NCI-H748 (cell line): ENCODE measurements at regions not wholly inside any gene's neighbourhood (a gene's known extent, or its start where the extent isn't known, plus 50 kb on each side); places are given as distances from the start of the nearest gene placed in this dataset.
"Not testable (repeated sequence)": the region's sequence is repeated elsewhere in the genome, so short reads cannot be mapped to it uniquely, and the experiment has no call there.

ENCODE experiments used
- DNase-seq: peaks from one replicate; lab custom pipeline; 2025; ENCODE audit not compliant: unreplicated experiment; lab: John Stamatoyannopoulos, UW

DNA sequence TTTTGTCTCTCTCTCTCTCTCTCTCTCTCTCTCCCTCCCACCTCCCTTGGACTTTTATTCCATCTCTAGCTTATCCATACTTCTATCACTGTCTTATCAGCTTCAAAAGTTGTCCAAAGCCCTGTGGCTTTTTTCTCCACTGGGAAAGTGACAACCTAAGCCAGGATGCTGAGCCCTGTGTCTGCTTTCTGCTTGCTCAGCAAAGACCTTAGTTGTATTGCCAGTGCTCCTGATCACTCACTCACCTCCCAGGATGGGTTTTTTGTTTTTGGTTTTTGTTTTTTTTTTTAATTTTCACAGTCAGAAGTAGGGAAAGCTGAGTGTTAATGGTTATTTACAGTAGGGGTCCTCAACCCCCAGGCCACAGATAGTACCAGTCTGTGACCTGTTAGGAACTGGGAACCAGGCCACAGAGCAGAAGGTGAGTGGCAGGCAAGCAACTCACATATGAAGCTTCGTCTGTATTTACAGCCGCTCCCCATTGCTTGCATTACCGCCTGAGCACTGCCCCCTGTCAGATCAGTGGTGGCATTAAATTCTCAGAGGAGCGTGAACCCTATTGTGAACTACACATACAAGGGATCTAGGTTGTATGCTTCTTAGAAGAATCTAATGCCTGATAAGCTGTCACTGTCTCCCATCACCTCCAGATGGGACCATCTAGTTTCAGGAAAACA is 125.0 kb upstream of the ID4 start:
- DNase-seq = no peak

DNA sequence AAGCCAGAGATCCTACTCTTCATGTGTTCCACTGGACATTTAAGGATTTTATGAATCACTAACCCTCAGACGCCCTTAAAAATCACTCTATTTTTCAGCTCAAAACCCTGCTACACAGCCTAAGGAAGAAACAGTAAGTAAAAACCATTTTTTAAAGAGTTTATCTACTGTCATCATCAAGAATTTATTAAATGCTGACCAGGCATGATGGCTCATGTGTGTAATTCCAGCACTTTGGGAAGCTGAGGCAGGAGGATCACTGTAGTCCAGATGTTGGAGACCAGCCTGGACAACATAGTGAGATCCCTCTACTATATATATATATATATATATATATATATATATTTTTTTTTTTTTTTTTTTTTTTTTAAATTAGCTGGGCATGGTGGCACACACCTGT is 124.2 kb upstream of the ID4 start:
- DNase-seq = no peak

GRCh38 chr6:19713411-19713810 is 123.8 kb upstream of the ID4 start:
- no peak for DNase-seq

- no peak for DNase-seq
Observed at GRCh38 chr6:19713984-19714383, 123.2 kb upstream of the ID4 start.

DNA sequence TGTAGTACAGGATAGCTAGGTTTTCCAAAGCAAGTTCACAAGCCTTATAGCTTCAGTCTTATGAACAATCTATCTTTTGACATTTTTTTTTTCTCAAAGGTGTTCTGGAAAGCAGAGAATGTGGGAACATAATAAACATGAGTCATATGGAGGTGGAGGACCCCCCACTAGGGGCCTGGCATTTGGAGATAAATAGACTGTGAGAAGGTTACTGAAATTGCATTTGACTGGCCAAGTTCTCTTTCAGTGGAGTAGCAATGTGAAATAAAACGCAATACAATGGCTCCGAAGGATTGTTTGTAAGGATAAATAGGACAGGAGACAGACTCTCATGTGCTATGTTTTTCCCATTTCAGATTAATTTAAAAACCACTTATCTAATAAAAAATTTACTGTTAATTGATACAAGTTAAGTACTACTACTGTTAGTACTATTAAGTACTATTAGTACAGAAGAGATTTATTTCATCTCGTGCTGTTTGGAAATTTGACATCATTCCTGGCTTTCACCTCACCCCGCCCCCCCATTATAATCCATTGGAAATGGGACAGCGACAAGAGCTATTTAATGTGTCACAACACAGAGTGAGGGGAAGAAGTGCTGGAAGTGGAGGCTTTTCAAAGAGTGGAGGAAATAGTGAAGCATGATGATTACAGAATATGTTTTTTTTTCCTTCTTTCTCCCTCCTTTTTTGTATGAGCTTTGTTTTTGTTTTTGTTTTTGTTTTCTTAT is 122.6 kb upstream of the ID4 start:
- DNase-seq = no peak

DNA sequence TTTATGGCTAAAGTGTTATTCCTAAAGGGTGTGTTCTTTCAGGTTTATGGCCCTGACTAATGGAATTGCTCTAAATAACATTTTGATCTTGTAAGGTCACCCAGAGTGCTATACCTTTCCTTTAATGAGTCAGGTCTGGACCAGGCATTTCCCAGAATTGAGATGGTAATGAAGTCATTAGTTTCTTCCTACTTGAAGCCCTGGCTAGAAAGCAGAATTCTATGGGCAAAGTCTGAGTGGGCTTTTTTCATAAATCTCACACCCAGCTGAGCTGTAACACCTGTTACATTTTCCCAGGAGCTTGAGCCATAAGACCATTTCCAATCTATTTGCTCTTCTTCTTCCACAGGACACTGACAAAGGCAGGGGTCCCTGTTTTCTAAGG is 122.0 kb upstream of the ID4 start:
- peak; percentile 48 for DNase-seq

DNA sequence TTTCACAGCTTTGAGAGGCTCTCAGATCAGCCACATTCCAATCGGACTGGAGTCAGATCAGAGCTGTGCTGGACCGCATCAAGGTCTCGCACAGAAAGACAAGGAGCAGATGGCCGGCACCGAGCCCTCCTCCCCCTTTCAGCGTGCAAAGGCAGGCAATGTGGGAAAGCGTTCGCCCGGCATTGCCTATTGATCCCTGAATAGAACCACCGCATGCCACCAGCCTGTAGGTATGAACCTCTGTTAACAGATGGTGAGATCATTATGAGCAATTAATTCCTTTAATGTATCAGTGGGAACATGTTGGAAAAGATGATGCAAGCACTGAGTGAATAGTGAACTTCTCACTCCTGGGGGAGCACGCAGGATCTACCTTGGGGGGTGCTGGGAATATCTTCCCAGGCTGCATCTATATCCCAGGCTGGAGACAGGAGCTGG is 117.5 kb upstream of the ID4 start:
- DNase-seq = no peak

GRCh38 chr6:19721766-19722377 is 115.3 kb upstream of the ID4 start:
- no peak for DNase-seq

DNA sequence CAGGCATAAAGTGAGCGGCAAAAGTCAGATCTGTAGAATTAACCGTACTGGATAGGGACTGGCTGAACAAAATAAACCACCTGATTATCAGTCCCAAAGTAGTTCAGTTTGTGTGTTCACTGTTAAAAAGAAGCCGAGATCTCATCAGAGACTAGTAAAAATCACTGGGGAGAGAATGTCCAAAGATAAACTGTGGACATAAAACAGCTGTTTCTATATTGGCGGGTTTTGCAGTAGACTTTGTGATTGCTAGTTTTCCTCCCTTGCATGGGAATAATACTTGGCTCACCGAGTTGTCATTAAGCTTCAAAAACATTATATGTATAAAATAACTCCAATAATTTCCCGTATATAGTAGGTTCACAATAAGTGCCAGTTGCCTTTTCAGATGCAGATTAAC is 114.2 kb upstream of the ID4 start:
- DNase-seq = no peak

GRCh38 chr6:19723545-19723944 is 113.6 kb upstream of the ID4 start:
- DNase-seq = no peak

DNA sequence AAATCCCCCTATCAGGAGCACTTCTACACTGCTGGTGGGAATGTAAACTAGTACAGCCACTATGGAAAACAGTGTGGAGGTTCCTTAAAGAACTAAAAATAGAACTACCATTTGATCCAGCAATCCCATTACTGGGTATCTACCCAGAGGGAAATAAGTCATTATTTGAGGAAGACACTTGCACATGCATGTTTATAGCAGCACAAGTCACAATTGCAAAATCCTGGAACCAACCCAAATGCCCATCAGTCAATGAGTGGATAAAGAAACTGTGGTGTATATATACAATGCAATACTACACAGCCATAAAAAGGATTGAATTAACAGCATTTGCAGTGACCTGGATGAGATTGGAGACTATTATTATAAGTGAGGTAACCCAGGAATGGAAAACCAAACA is 111.7 kb upstream of the ID4 start:
- DNase-seq = not testable (repeated sequence)

- DNase-seq = no peak
Observed at GRCh38 chr6:19731282-19731681, 105.9 kb upstream of the ID4 start.

- DNase-seq = no peak
Observed at GRCh38 chr6:19734061-19734460, 103.1 kb upstream of the ID4 start.

DNA sequence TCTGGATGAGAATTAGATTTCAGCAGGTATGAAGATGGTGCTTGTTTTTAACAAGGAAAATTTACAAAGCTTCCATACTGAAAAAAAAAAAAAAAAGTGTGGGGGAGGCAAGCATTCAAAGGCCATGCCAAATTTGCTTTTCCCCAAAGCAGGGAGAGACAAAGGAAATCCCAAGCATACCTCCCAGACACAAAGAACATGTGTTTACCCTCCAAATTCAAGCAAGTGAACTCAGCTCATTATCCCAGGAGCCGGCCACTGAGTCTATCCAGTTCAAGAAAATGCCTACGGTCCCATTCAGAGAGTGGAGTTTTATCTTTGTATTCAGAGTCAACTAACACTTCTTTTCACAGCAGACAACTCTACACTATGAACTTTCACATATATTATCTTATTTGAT is 102.7 kb upstream of the ID4 start:
- no peak for DNase-seq

- DNase-seq = peak; percentile 22
Observed at GRCh38 chr6:19736066-19736465, 101.1 kb upstream of the ID4 start.

- DNase-seq = no peak
Observed at GRCh38 chr6:19738010-19738409, 99.2 kb upstream of the ID4 start.

- no peak for DNase-seq
Observed at GRCh38 chr6:19749722-19750121, 87.4 kb upstream of the ID4 start.

- DNase-seq = no peak
Observed at GRCh38 chr6:19752746-19753145, 84.4 kb upstream of the ID4 start.

GRCh38 chr6:19753826-19754225 is 83.3 kb upstream of the ID4 start:
- DNase-seq = peak; percentile 27

DNA sequence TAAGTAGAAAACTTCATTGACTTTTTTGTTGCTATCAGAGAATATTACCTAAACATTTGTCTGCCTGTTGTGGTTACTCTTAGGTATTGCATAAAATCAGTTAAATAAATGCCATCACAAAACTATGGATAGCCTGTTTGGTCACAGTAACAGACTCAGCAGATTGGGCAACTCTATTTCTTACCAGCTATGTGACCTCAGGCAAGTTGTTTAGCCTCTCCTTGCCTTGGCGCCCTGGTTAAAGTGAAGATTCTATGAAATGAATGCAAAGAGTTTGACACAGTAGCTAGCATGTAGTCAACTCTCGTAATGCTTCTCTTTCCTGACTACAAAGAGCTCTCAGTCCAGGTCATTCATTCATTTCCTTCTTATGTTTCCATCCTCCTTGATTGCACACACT is 82.5 kb upstream of the ID4 start:
- no peak for DNase-seq

- DNase-seq = no peak
Observed at GRCh38 chr6:19755181-19755580, 82.0 kb upstream of the ID4 start.

- no peak for DNase-seq
Observed at GRCh38 chr6:19757036-19757435, 80.1 kb upstream of the ID4 start.
